ENCODE measurements at regions not wholly inside any gene's neighbourhood (a gene's known extent, or its start where the extent isn't known, plus 50 kb on each side); places are given as distances from the start of the nearest gene placed in this dataset.

DNA sequence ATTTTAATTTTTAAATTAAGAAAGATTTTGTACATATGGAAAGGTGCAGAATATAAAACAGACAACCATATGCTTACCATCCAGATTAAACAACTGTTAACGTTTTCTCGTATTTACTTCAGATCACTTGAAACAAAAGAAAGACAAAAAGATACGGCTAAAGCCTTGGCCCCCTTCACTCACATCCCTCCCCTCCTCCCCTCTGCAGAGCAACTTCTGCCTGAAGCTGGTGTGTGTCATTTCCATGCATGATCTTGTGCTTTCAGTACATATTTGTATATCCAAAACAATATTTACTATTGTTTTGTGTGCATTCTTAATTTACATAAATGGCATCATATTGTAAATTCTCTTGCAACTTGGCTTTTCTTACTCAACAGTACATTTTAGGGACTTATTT lies 68.5 kb upstream of the ANKRD1 start:
- no peak overlapping the region for H3K27ac ChIP-seq (ENCODE audit: low read depth in 2 of 2, low read length in 1 of 2)
- H3K79me2 ChIP-seq (ENCODE audit: insufficient read depth) = no peaks in the 10 kb centered on the region
- no peaks in the 10 kb centered on the region for H4K20me1 ChIP-seq (ENCODE audit: insufficient read depth)
- WGBS (ENCODE audit: low lambda C conversion rate) = 95% methylated on average over 3 of the region's 3 CpGs
- no peak for TF ChIP-seq CTCF (IDR thresholded peaks at IDR 0.05)
- TF ChIP-seq YY1 (IDR thresholded peaks at IDR 0.05; ENCODE audit: low read depth) = no peak
- TF ChIP-seq EZH2phosphoT487 (IDR thresholded peaks at IDR 0.05; ENCODE audit: borderline replicate concordance, low read depth) = no peak
- TF ChIP-seq, protein P1, sequence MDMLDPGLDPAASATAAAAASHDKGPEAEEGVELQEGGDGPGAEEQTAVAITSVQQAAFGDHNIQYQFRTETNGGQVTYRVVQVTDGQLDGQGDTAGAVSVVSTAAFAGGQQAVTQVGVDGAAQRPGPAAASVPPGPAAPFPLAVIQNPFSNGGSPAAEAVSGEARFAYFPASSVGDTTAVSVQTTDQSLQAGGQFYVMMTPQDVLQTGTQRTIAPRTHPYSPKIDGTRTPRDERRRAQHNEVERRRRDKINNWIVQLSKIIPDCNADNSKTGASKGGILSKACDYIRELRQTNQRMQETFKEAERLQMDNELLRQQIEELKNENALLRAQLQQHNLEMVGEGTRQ (IDR thresholded peaks at IDR 0.05; ENCODE audit: borderline replicate concordance, low read depth, low read length) = no peak
- no peak for TF ChIP-seq RAD21 (IDR thresholded peaks at IDR 0.05; ENCODE audit: low read length)
- TF ChIP-seq EP300 (IDR thresholded peaks at IDR 0.05; ENCODE audit: borderline replicate concordance in 1 of 2, low read depth in 1 of 2, low read length in 1 of 2) = no peak
- no peak for TF ChIP-seq FOXM1 (IDR thresholded peaks at IDR 0.05; ENCODE audit: low read depth)
- no peak for TF ChIP-seq MEF2A (IDR thresholded peaks at IDR 0.05; ENCODE audit: borderline replicate concordance, low read depth)
- TF ChIP-seq TAF1 (IDR thresholded peaks at IDR 0.05; ENCODE audit: borderline replicate concordance, low read depth, low read length) = no peak
- no peak for TF ChIP-seq JUND (IDR thresholded peaks at IDR 0.05)
- TF ChIP-seq SIN3A (IDR thresholded peaks at IDR 0.05; ENCODE audit: borderline replicate concordance, low read depth, low read length) = no peak
- TF ChIP-seq, protein P2, sequence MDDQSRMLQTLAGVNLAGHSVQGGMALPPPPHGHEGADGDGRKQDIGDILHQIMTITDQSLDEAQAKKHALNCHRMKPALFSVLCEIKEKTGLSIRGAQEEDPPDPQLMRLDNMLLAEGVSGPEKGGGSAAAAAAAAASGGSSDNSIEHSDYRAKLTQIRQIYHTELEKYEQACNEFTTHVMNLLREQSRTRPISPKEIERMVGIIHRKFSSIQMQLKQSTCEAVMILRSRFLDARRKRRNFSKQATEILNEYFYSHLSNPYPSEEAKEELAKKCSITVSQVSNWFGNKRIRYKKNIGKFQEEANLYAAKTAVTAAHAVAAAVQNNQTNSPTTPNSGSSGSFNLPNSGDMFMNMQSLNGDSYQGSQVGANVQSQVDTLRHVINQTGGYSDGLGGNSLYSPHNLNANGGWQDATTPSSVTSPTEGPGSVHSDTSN (IDR thresholded peaks at IDR 0.05) = no peak
- no peak for TF ChIP-seq NRF1 (IDR thresholded peaks at IDR 0.05; ENCODE audit: low read depth, low read length)
- no peak for TF ChIP-seq RFX5 (IDR thresholded peaks at IDR 0.05; ENCODE audit: low read length)
- TF ChIP-seq, protein P3, sequence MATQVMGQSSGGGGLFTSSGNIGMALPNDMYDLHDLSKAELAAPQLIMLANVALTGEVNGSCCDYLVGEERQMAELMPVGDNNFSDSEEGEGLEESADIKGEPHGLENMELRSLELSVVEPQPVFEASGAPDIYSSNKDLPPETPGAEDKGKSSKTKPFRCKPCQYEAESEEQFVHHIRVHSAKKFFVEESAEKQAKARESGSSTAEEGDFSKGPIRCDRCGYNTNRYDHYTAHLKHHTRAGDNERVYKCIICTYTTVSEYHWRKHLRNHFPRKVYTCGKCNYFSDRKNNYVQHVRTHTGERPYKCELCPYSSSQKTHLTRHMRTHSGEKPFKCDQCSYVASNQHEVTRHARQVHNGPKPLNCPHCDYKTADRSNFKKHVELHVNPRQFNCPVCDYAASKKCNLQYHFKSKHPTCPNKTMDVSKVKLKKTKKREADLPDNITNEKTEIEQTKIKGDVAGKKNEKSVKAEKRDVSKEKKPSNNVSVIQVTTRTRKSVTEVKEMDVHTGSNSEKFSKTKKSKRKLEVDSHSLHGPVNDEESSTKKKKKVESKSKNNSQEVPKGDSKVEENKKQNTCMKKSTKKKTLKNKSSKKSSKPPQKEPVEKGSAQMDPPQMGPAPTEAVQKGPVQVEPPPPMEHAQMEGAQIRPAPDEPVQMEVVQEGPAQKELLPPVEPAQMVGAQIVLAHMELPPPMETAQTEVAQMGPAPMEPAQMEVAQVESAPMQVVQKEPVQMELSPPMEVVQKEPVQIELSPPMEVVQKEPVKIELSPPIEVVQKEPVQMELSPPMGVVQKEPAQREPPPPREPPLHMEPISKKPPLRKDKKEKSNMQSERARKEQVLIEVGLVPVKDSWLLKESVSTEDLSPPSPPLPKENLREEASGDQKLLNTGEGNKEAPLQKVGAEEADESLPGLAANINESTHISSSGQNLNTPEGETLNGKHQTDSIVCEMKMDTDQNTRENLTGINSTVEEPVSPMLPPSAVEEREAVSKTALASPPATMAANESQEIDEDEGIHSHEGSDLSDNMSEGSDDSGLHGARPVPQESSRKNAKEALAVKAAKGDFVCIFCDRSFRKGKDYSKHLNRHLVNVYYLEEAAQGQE (IDR thresholded peaks at IDR 0.05; ENCODE audit: low read depth, low read length) = no peak
- TF ChIP-seq TEAD4 (IDR thresholded peaks at IDR 0.05; ENCODE audit: borderline replicate concordance, insufficient read depth) = no peak
- TF ChIP-seq CHD2 (IDR thresholded peaks at IDR 0.05; ENCODE audit: low read length, partially characterized antibody) = no peak
- ChIA-PET POLR2A (no interaction called here), CTCF (interaction anchor here (0.6 to 1.6 kb wide), 3 partner anchors 9 to 266 kb away, joined by 4 to 5 read pairs (median 4); no protein-coding TSS in a partner anchor)
- no peak overlapping the region for H3K4me3 ChIP-seq (ENCODE audit: low read depth in 2 of 2, low read length in 1 of 2)
- H3K4me1 ChIP-seq (ENCODE audit: control insufficient read depth in 1 of 2, insufficient read depth in 2 of 2, low read depth in 1 of 2, low read length in 1 of 2) = no peaks in the 10 kb centered on the region; a peak in 1 of 4 replicates
- DNase-seq = no peak
- H3F3A ChIP-seq (replicated peaks; ENCODE audit: insufficient read depth) = no peaks in the 10 kb centered on the region
- H3K36me3 ChIP-seq (replicated peaks in 1 of 2; ENCODE audit: control insufficient read depth in 1 of 2, insufficient read depth in 2 of 2, low read length in 1 of 2) = no peaks in the 10 kb centered on the region
- no peak overlapping the region for H3K9ac ChIP-seq
- no peaks in the 10 kb centered on the region for H3K9me2 ChIP-seq
- no peak overlapping the region for H3K4me2 ChIP-seq
- H3K27me3 ChIP-seq (ENCODE audit: insufficient read depth) = no peaks in the 10 kb centered on the region
- H2AFZ ChIP-seq (ENCODE audit: low read depth) = no peak overlapping the region
- H3K9me3 ChIP-seq = no peaks in the 10 kb centered on the region

All from SK-N-SH (cell line).